HFF-Myc (cell line): ENCODE measurements at regions not wholly inside any gene's neighbourhood (a gene's known extent, or its start where the extent isn't known, plus 50 kb on each side); places are given as distances from the start of the nearest gene placed in this dataset.

Experiments used
- DNase-seq: peaks from one replicate; pipeline ENCODE4 v3.0.0-alpha.2; 2011; ENCODE audit warnings: low read depth; ENCODE audit errors: extremely low read depth
- H3K4me3 ChIP-seq: replicated peaks from 2 replicates; pipeline ENCODE4 v1.5.1; 2011; ENCODE audit warnings: low read depth, mild to moderate bottlenecking, control low read depth, low read length
- TF ChIP-seq, protein P1 (sequence below): IDR thresholded peaks from 2 replicates; pipeline ENCODE4 v1.5.1; 2012; ENCODE audit warnings: mild to moderate bottlenecking, low read depth, low read length, control low read depth; ENCODE audit errors: missing control alignments

DNA sequence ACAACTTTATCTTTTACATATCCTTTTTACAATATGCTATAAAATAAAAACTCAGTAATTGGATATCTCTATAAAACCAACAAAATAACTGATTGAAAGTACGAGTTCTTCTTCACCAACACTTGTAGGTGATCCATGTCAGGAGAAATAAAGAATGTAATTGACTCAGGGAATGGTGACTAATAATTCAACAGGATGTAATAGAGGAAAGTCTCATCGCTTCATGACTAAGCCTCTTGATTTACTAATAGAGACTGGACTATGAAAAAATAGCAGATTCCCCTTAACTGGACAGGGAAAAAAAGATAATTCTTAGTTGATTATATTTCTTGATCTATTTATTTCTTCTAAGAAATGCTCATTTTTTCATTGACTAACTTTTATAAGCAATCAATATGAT, 507.7 kb upstream of the PTGER4 start:
- DNase-seq: peak; percentile 11
- H3K4me3 ChIP-seq: no peak overlapping the region
- TF ChIP-seq, protein P1, sequence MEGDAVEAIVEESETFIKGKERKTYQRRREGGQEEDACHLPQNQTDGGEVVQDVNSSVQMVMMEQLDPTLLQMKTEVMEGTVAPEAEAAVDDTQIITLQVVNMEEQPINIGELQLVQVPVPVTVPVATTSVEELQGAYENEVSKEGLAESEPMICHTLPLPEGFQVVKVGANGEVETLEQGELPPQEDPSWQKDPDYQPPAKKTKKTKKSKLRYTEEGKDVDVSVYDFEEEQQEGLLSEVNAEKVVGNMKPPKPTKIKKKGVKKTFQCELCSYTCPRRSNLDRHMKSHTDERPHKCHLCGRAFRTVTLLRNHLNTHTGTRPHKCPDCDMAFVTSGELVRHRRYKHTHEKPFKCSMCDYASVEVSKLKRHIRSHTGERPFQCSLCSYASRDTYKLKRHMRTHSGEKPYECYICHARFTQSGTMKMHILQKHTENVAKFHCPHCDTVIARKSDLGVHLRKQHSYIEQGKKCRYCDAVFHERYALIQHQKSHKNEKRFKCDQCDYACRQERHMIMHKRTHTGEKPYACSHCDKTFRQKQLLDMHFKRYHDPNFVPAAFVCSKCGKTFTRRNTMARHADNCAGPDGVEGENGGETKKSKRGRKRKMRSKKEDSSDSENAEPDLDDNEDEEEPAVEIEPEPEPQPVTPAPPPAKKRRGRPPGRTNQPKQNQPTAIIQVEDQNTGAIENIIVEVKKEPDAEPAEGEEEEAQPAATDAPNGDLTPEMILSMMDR: no peak

DNA sequence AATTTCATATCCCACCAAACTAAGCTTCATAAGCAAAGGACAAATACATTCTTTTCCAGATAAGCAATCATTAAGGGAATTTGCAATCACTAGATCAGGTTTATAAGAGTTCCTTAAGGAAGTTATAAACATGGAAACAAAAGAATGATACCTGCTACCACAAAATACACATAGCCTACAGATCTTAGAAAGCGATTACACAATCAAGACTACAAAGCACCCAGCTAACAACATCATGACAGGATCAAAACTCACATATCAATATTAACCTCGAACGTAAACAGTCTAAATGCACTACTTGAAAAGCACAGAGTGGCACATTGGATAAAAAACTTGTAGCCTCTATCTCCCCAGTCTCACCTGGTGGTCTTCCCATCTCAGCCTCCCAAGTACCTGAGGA, 512.4 kb upstream of the PTGER4 start:
- DNase-seq: no peak
- TF ChIP-seq, protein P1: no peak
- no peak overlapping the region for H3K4me3 ChIP-seq

DNA sequence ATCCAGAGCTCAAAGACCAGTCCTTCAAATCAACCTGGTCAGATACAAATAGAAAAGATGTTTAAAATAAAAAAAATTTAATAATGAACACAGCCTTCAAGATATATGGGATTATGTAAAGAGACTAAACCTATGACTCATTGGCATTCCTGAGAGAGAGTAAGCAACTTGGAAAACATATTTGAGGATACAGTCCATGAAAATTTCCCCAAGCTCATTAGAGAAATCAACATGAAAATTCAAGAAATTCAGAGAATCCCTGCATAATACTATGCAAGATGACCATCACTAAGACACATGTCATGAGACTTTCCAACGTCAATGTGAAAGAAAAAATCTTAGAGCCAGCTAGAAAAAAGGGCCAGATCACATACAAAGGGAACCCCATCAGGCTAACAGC, 512.9 kb upstream of the PTGER4 start:
- DNase-seq: no peak
- no peak overlapping the region for H3K4me3 ChIP-seq
- TF ChIP-seq, protein P1: no peak

DNA sequence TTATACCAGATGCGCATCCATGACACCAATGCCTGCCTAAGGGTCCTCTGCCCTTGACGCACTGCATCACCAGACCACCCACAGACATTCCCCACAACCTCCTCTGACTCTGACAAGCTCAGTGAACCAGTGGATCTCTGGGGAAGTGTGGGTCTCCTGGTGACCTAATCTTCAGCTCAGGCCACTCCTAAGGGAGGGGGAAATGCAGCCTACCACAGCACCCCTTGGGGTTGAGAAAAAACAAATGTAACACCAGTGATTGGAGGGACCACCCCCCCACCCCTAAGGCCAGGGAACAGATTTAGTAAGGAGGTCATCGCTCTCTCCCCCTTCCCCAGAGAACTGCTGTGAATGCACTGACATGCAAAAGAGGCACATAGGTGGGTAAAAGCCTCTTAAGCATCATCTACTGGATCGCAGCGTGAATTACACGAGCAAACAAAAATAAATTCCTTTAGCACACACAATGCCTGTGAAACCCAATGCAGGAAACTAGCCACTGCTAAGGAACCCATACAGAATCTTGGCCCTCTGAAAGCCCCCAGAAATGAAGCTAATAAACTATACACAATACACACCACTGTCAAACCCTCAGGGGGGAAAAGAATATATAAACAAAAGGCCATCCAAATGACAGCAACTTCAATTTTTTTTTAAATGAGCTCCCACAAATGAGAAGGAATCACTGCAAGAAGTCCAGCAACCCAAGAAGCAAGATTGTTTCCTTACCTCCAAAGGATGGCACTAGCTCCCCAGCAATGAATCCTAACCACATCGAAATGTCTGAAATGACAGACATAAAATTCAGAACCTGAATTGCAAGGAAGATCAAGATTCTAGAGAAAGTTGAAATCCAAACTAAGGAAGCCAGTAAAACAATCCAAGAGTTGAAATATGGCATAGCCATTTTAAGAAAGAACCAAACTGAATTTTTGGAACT, 513.7 kb upstream of the PTGER4 start:
- no peak overlapping the region for H3K4me3 ChIP-seq
- TF ChIP-seq, protein P1: peak; percentile 7
- DNase-seq: no peak

DNA sequence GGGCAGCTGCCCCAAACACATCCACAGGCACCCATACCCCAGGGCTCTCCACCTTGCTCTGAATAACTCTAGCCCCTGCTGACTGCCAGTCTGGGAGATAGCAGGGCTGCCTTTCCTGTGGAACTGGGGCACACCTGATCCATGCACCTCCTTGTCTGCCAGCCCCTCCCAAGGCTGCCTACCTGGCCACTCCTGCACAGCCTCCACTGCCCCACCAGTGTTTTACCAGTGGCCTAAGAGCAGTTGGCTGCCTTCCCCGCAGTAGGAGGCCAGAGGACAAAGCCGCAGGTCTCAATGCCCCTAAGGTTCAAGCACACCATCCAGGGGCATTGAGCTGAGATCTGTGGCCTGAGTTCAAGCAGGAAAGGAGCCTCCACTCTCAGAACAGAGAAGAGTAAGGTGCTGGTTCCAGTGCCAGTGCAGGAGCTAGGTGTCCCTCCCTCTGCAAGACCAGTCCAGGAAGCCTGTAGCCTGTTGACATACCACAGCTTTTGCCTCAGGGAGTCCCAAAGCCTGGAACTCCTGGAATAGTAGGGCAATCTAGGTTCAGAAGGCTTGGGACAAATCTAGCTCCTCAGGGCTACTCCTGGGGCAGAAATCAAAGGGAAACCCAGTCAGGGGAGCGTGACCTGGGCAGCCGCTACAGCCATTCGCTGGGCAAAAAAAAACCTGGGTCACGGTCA, 514.5 kb upstream of the PTGER4 start:
- no peak overlapping the region for H3K4me3 ChIP-seq
- TF ChIP-seq, protein P1: no peak
- DNase-seq: no peak

DNA sequence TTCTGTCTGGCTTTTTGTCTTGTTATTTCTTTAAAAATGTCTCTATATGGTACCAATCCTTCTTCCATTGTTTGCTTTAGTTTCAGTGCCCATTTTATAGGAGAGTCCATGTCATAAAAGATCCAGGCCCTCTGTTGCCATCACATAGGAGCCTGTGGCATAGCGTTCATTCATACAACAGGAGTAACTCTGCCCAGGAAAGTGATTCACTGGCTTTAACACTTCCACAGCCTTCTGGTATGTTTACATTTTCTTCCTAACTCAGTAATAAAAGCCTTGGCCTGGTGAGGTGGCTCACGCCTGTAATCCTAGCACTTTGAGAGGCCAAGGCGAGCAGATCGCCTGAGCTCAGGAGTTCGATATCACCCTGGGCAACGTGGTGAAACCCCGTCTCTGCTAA, 519.3 kb upstream of the PTGER4 start:
- no peak overlapping the region for H3K4me3 ChIP-seq
- DNase-seq: no peak
- TF ChIP-seq, protein P1: no peak
